Spleen (tissue), 11 donors: ENCODE measurements at regions not wholly inside any gene's neighbourhood (a gene's known extent, or its start where the extent isn't known, plus 50 kb on each side); places are given as distances from the start of the nearest gene placed in this dataset.

Source experiments
- DNase-seq: peaks from one replicate; pipeline ENCODE4 v3.0.0-alpha.2; 2020
- H3K27ac ChIP-seq, 8 donors: fragments of 200-600 bp; sonication (generic) in 7 of 8; 1 replicate in 4 of 8; 2 replicates in 4 of 8; pipeline versions ENCODE4 v1.5.0 to v1.8.0; 2016 to 2021; ENCODE audit warnings: inconsistent platforms in 4 of 8, mild to moderate bottlenecking in 4 of 8, moderate library complexity in 1 of 8
- H3K27me3 ChIP-seq, 7 donors: fragments of 200-600 bp; sonication (generic) in 6 of 7; replicated peaks in 1 of 7; 1 replicate in 4 of 7; 2 replicates in 3 of 7; pipeline versions ENCODE4 v1.5.0 to v1.8.0; 2016 to 2021; ENCODE audit warnings: inconsistent platforms in 3 of 7, mild to moderate bottlenecking in 1 of 7
- H3K36me3 ChIP-seq, 6 donors: fragments of 200-600 bp; sonication (generic) in 5 of 6; 1 replicate in 4 of 6; 2 replicates in 2 of 6; pipeline versions ENCODE4 v1.5.0 to v1.8.0; 2016 to 2021; ENCODE audit warnings: inconsistent platforms in 2 of 6
- H3K4me1 ChIP-seq, 6 donors: fragments of 200-600 bp; sonication (generic) in 5 of 6; 1 replicate in 3 of 6; 2 replicates in 3 of 6; pipeline versions ENCODE4 v1.5.0 to v1.8.0; 2016 to 2021; ENCODE audit warnings: inconsistent platforms in 3 of 6
- H3K4me3 ChIP-seq, 8 donors: fragments of 200-600 bp; sonication (generic) in 7 of 8; 1 replicate in 4 of 8; 2 replicates in 4 of 8; pipeline versions ENCODE4 v1.5.0 to v1.8.0; 2016 to 2021; ENCODE audit warnings: inconsistent platforms in 4 of 8, mild to moderate bottlenecking in 4 of 8, moderate library complexity in 2 of 8
- H3K9me3 ChIP-seq, 8 donors: fragments of 200-600 bp; sonication (generic) in 7 of 8; 1 replicate in 4 of 8; 2 replicates in 4 of 8; pipeline versions ENCODE4 v1.5.0 to v1.8.0; 2016 to 2021; ENCODE audit warnings: inconsistent platforms in 4 of 8
- CTCF ChIP-seq, 11 experiments: fragments of 200-600 bp in 7 of 11; fragments of 450-650 bp in 4 of 11; sonication (generic) in 4 of 11; IDR thresholded peaks in 8 of 11; conservative IDR thresholded peaks in 3 of 11; 1 replicate in 7 of 11; 2 replicates in 4 of 11; pipeline versions ENCODE4 v1.4.0 to v1.8.0; 2016 to 2021; ENCODE audit warnings: antibody characterized with exemption in 11 of 11, inconsistent platforms in 4 of 11, mild to moderate bottlenecking in 1 of 11
- POLR2A ChIP-seq, 3 donors: fragments of 450-650 bp; IDR thresholded peaks; one replicate each; pipeline ENCODE4 v1.5.1; 2017; ENCODE audit warnings: antibody characterized with exemption in 3 of 3, mild to moderate bottlenecking in 1 of 3
- POLR2AphosphoS5 ChIP-seq, 3 donors: sonication (generic); formaldehyde crosslinking; IDR thresholded peaks; one replicate each; pipeline ENCODE4 v1.5.1; 2017; ENCODE audit warnings: antibody characterized with exemption in 3 of 3
- WGBS, 5 donors: extraction: QIAGEN DNeasy Blood & Tissue Kit in 3 of 5; methylation state at CpG; one replicate each; pipeline versions ENCODE4 v1.1.5 to v1.1.7; 2013 to 2018; 5-methylcytosine and 5-hydroxymethylcytosine counted together
- intact Hi-C: fragments of 100-400 bp; cut with DNase I; formaldehyde crosslinking; loops from one replicate; pipeline ENCODE4 v1.15.0; 2023; ENCODE audit warnings: low total_unique reads
- donor health status: healthy with polysubstance abuse.
- donor health status: DM: no; HTN: no; CAD: no; lungs with moderate emphysema.
- donor health status: DM: no; HTN: no; CAD: no.
- donor health status: Bipolar disorder and iron deficiency.
- donor health status: healthy.
- donor health status: DM: no; HTN: no; CAD: no.
- donor health status: DM: yes; HTN: yes; CAD: no.

- 78 to 89% (median 87%) methylated on average over 4 of the region's 4 CpGs for WGBS, 5 donors
- no peaks in the 10 kb centered on the region for H3K9me3 ChIP-seq
- H3K4me1 ChIP-seq, result no peaks in the 10 kb centered on the region
- H3K4me3 ChIP-seq, result no peak overlapping the region
- H3K27me3 ChIP-seq, result no peaks in the 10 kb centered on the region
- no peaks in the 10 kb centered on the region for H3K36me3 ChIP-seq
- intact Hi-C loops, result no loop called here
- no peak overlapping the region for H3K27ac ChIP-seq
- no peak for DNase-seq
- TF ChIP-seq POLR2A (IDR thresholded peaks at IDR 0.05) (no peak), POLR2AphosphoS5 (IDR thresholded peaks at IDR 0.05) (no peak), CTCF (IDR thresholded peaks at IDR 0.05 in 8 of 11, conservative IDR thresholded peaks at IDR 0.05 in 3 of 11) (no peak)
Measured at GRCh38 chr1:96545935-96546656, 175.5 kb upstream of the PTBP2 start.

GRCh38 chr1:96550061-96550460 is 171.5 kb upstream of the PTBP2 start:
- no peaks in the 10 kb centered on the region for H3K9me3 ChIP-seq
- H3K36me3 ChIP-seq, result no peaks in the 10 kb centered on the region
- no peaks in the 10 kb centered on the region for H3K27me3 ChIP-seq
- intact Hi-C loops, result no loop called here
- no peak overlapping the region for H3K4me3 ChIP-seq
- H3K27ac ChIP-seq, result no peak overlapping the region
- DNase-seq, result no peak
- H3K4me1 ChIP-seq, result no peaks in the 10 kb centered on the region
- no peak for TF ChIP-seq POLR2A (IDR thresholded peaks at IDR 0.05)
- no peak for TF ChIP-seq POLR2AphosphoS5 (IDR thresholded peaks at IDR 0.05)
- no peak for TF ChIP-seq CTCF (IDR thresholded peaks at IDR 0.05 in 8 of 11, conservative IDR thresholded peaks at IDR 0.05 in 3 of 11)

- intact Hi-C loops, result no loop called here
- TF ChIP-seq CTCF (IDR thresholded peaks at IDR 0.05 in 8 of 11, conservative IDR thresholded peaks at IDR 0.05 in 3 of 11) (no peak), POLR2AphosphoS5 (IDR thresholded peaks at IDR 0.05) (no peak), POLR2A (IDR thresholded peaks at IDR 0.05) (no peak)
- no peaks in the 10 kb centered on the region for H3K27me3 ChIP-seq
- H3K9me3 ChIP-seq, result no peaks in the 10 kb centered on the region
- no peak for DNase-seq
- no peak overlapping the region for H3K27ac ChIP-seq
- no peaks in the 10 kb centered on the region for H3K4me1 ChIP-seq
- H3K36me3 ChIP-seq, result no peaks in the 10 kb centered on the region
- no peak overlapping the region for H3K4me3 ChIP-seq
Measured at GRCh38 chr1:96552451-96552850, 169.1 kb upstream of the PTBP2 start.

GRCh38 chr1:96553811-96554210 is 167.8 kb upstream of the PTBP2 start:
- DNase-seq, result no peak
- no peak overlapping the region for H3K4me3 ChIP-seq
- no peak for TF ChIP-seq POLR2AphosphoS5 (IDR thresholded peaks at IDR 0.05)
- TF ChIP-seq POLR2A (IDR thresholded peaks at IDR 0.05), result no peak
- no peak for TF ChIP-seq CTCF (IDR thresholded peaks at IDR 0.05 in 8 of 11, conservative IDR thresholded peaks at IDR 0.05 in 3 of 11)
- intact Hi-C loops, result no loop called here
- no peak overlapping the region for H3K27ac ChIP-seq
- H3K9me3 ChIP-seq, result no peaks in the 10 kb centered on the region
- no peaks in the 10 kb centered on the region for H3K4me1 ChIP-seq
- no peaks in the 10 kb centered on the region for H3K27me3 ChIP-seq
- WGBS, 5 donors, result 83 to 96% (median 95%) methylated on average over 1 of the region's 1 CpG
- no peaks in the 10 kb centered on the region for H3K36me3 ChIP-seq
